SK-N-SH treated with all-trans-retinoic acid at 6 μM for 48 hours (cell line): ENCODE measurements at regions not wholly inside any gene's neighbourhood (a gene's known extent, or its start where the extent isn't known, plus 50 kb on each side); places are given as distances from the start of the nearest gene placed in this dataset.

Experiments
- ATAC-seq: fragments of 200-7000 bp; cut with Tn5 transposase; 3 replicates; pipeline ENCODE4 v1.9.1; 2020; ENCODE audit warnings: mild to moderate bottlenecking, moderate library complexity
- ARNTL ChIP-seq: fragments of 450-650 bp; formaldehyde crosslinking; IDR thresholded peaks from 2 replicates; pipeline ENCODE4 v1.5.0; 2020; ENCODE audit warnings: low read depth, mild to moderate bottlenecking, moderate library complexity, borderline replicate concordance
- BACH2 ChIP-seq: fragments of 250-450 bp; sonication (Bioruptor Pico); IDR thresholded peaks from 2 replicates; pipeline ENCODE4 v1.9.0; 2021; ENCODE audit warnings: mild to moderate bottlenecking, borderline replicate concordance
- CREB5 ChIP-seq: fragments of 250-450 bp; sonication (Bioruptor Pico); IDR thresholded peaks from 2 replicates; pipeline ENCODE4 v1.5.1; 2020; ENCODE audit warnings: low read depth, mild to moderate bottlenecking, moderate library complexity
- CSDC2 ChIP-seq: fragments of 250-450 bp; sonication (Bioruptor Pico); IDR thresholded peaks from 2 replicates; pipeline ENCODE4 v1.5.0; 2020; ENCODE audit warnings: mild to moderate bottlenecking, moderate library complexity
- CSRNP3 ChIP-seq: fragments of 250-450 bp; sonication (Bioruptor Pico); IDR thresholded peaks from 2 replicates; pipeline ENCODE4 v1.5.1; 2021; ENCODE audit warnings: mild to moderate bottlenecking, moderate library complexity
- ESRRG ChIP-seq: fragments of 250-450 bp; sonication (Bioruptor Pico); IDR thresholded peaks from 2 replicates; pipeline ENCODE4 v1.6.1; 2021; ENCODE audit warnings: mild to moderate bottlenecking
- GLIS3 ChIP-seq: fragments of 250-450 bp; sonication (Bioruptor Pico); IDR thresholded peaks from 2 replicates; pipeline ENCODE4 v1.5.0; 2020; ENCODE audit warnings: mild to moderate bottlenecking, moderate library complexity
- ISL1 ChIP-seq: fragments of 250-450 bp; sonication (Bioruptor Pico); IDR thresholded peaks from 2 replicates; pipeline ENCODE4 v2.1.2; 2022; ENCODE audit warnings: mild to moderate bottlenecking, moderate library complexity
- OSR1 ChIP-seq: fragments of 250-450 bp; sonication (Bioruptor Pico); IDR thresholded peaks from 2 replicates; pipeline ENCODE4 v1.8.0; 2022; ENCODE audit warnings: moderate library complexity, mild to moderate bottlenecking, inconsistent platforms
- PATZ1 ChIP-seq: fragments of 250-450 bp; sonication (Bioruptor Pico); IDR thresholded peaks from 2 replicates; pipeline ENCODE4 v1.8.0; 2020; ENCODE audit warnings: mild to moderate bottlenecking, moderate library complexity, borderline replicate concordance
- POU6F1 ChIP-seq: fragments of 250-450 bp; sonication (Bioruptor Pico); IDR thresholded peaks from 2 replicates; pipeline ENCODE4 v1.8.0; 2021; ENCODE audit warnings: low read depth, mild to moderate bottlenecking, moderate library complexity, borderline replicate concordance
- PPARA ChIP-seq: fragments of 250-450 bp; sonication (Bioruptor Pico); IDR thresholded peaks from 2 replicates; pipeline ENCODE4 v1.5.0; 2020; ENCODE audit warnings: mild to moderate bottlenecking, borderline replicate concordance
- RARB ChIP-seq: fragments of 250-450 bp; sonication (Bioruptor Pico); IDR thresholded peaks from 2 replicates; pipeline ENCODE4 v1.8.0; 2021; ENCODE audit warnings: mild to moderate bottlenecking, moderate library complexity
- SNAI2 ChIP-seq: fragments of 250-450 bp; sonication (Bioruptor Pico); IDR thresholded peaks from 2 replicates; pipeline ENCODE4 v1.5.0; 2020; ENCODE audit warnings: mild to moderate bottlenecking, moderate library complexity
- TCF4 ChIP-seq: fragments of 250-450 bp; sonication (Bioruptor Pico); IDR thresholded peaks from 2 replicates; pipeline ENCODE4 v1.8.0; 2021; ENCODE audit warnings: mild to moderate bottlenecking, moderate library complexity, borderline replicate concordance
- TOX ChIP-seq: fragments of 250-450 bp; sonication (Bioruptor Pico); IDR thresholded peaks from 2 replicates; pipeline ENCODE4 v1.8.0; 2021; ENCODE audit warnings: mild to moderate bottlenecking, moderate library complexity, borderline replicate concordance
- TSHZ2 ChIP-seq: fragments of 250-450 bp; sonication (Bioruptor Pico); IDR thresholded peaks from 2 replicates; pipeline ENCODE4 v1.5.0; 2020; ENCODE audit warnings: mild to moderate bottlenecking, moderate library complexity
- ZC3H10 ChIP-seq: fragments of 250-450 bp; sonication (Bioruptor Pico); IDR thresholded peaks from 2 replicates; pipeline ENCODE4 v1.5.1; 2021; ENCODE audit warnings: mild to moderate bottlenecking, moderate library complexity
- ZFP3 ChIP-seq: fragments of 250-450 bp; sonication (Bioruptor Pico); IDR thresholded peaks from 2 replicates; pipeline ENCODE4 v1.5.0; 2020; ENCODE audit warnings: mild to moderate bottlenecking, moderate library complexity
- ZFP30 ChIP-seq: fragments of 450-650 bp; formaldehyde crosslinking; IDR thresholded peaks from 2 replicates; pipeline ENCODE4 v1.5.0; 2022; ENCODE audit warnings: mild to moderate bottlenecking, moderate library complexity
- ZNF565 ChIP-seq: fragments of 450-650 bp; formaldehyde crosslinking; conservative IDR thresholded peaks from 2 replicates; pipeline ENCODE4 v1.5.0; 2020; ENCODE audit warnings: low read depth, mild to moderate bottlenecking, moderate library complexity
- ZNF70 ChIP-seq: fragments of 450-650 bp; formaldehyde crosslinking; IDR thresholded peaks from 2 replicates; pipeline ENCODE4 v1.5.0; 2020; ENCODE audit warnings: mild to moderate bottlenecking, moderate library complexity
- ZNF8 ChIP-seq: fragments of 450-650 bp; formaldehyde crosslinking; IDR thresholded peaks from 2 replicates; pipeline ENCODE4 v1.5.0; 2020; ENCODE audit warnings: mild to moderate bottlenecking, moderate library complexity

- TF ChIP-seq ARNTL (no peak), ZFP3 (CRISPR knock-in tag) (no peak), CSDC2 (CRISPR knock-in tag) (no peak), GLIS3 (CRISPR knock-in tag) (no peak), BACH2 (CRISPR knock-in tag) (no peak), ZNF8 (CRISPR knock-in tag) (no peak), PATZ1 (no peak), TCF4 (no peak), POU6F1 (no peak), OSR1 (CRISPR knock-in tag) (no peak), ZFP30 (CRISPR knock-in tag) (no peak), SNAI2 (no peak), PPARA (CRISPR knock-in tag) (no peak), ZNF70 (no peak), RARB (CRISPR knock-in tag) (no peak), ISL1 (CRISPR knock-in tag) (no peak), ESRRG (CRISPR knock-in tag) (no peak)
- ATAC-seq = no peak
Observed at GRCh38 chrX:33465137-33465536, 253.8 kb upstream of the DMD start.

- no peak for ATAC-seq
- TF ChIP-seq ZNF565 (no peak), ZFP30 (CRISPR knock-in tag) (no peak)
- TF ChIP-seq, all 23 proteins: peak for 0
Observed at GRCh38 chrX:33457102-33457501, 245.8 kb upstream of the DMD start.

GRCh38 chrX:33447285-33447684, 235.9 kb upstream of the DMD start:
- ATAC-seq = no peak
- no peak for TF ChIP-seq ZFP30 (CRISPR knock-in tag)
- no peak for TF ChIP-seq BACH2 (CRISPR knock-in tag)
- TF ChIP-seq PPARA (CRISPR knock-in tag) = no peak
- no peak for TF ChIP-seq ZNF70
- no peak for TF ChIP-seq TSHZ2 (CRISPR knock-in tag)
- TF ChIP-seq CSDC2 (CRISPR knock-in tag) = no peak
- no peak for TF ChIP-seq OSR1 (CRISPR knock-in tag)
- no peak for TF ChIP-seq CREB5 (CRISPR knock-in tag)
- no peak for TF ChIP-seq ISL1 (CRISPR knock-in tag)
- no peak for TF ChIP-seq TOX
- no peak for TF ChIP-seq CSRNP3 (CRISPR knock-in tag)
- TF ChIP-seq ZC3H10 (CRISPR knock-in tag) = no peak
- TF ChIP-seq ZNF565 = no peak
